GM12878 (cell line): ENCODE measurements at regions not wholly inside any gene's neighbourhood (a gene's known extent, or its start where the extent isn't known, plus 50 kb on each side); places are given as distances from the start of the nearest gene placed in this dataset.

Source experiments
- ATAC-seq: fragments of 200-7000 bp; cut with Tn5 transposase; 3 replicates; pipeline ENCODE4 v1.9.1; 2020; ENCODE audit warnings: mild to moderate bottlenecking, moderate library complexity
- BruUV-seq: library from RNA; stranded (reverse); fragments of 400-500 nt; replicated peaks from 2 replicates; lab custom pipeline; 2021; lab: Mats Ljungman, UMichigan
- CTCF ChIA-PET: fragments of 300-600 bp; sonication (Branson Sonifier 250); formaldehyde crosslinking; extraction: SDS; loops from one replicate; lab custom pipeline; 2021; ENCODE audit warnings: inconsistent platforms; lab: Yijun Ruan, JAX
- POLR2A ChIA-PET: fragments of 350-600 bp; formaldehyde crosslinking; extraction: SDS; loops from one replicate; lab custom pipeline; 2021; ENCODE audit warnings: inconsistent platforms; lab: Charles Lee
- RAD21 ChIA-PET: fragments of 300-600 bp; sonication (Branson Sonifier 250); formaldehyde crosslinking; loops from one replicate; lab custom pipeline; 2023; ENCODE audit warnings: antibody characterized with exemption; ENCODE audit not compliant: unreplicated experiment; lab: Charles Lee
- SMC1A ChIA-PET: fragments of 300-600 bp; sonication (Branson Sonifier 250); formaldehyde crosslinking; loops from one replicate; lab custom pipeline; 2023; ENCODE audit not compliant: unreplicated experiment, uncharacterized antibody; lab: Charles Lee
- DNase-seq: peaks from one replicate; pipeline ENCODE4 v3.0.0-alpha.2; 2011; ENCODE audit warnings: low read depth, low spot score
- FAIRE-seq: peaks from 3 replicates; lab custom pipeline; 2011; peaks lifted over from hg19 to GRCh38; lab: Jason Lieb, UNC
- H2AFZ ChIP-seq: 2 replicates; pipeline ENCODE4 v1.6.0; 2011; ENCODE audit warnings: low read depth, low read length, control low read depth; ENCODE audit not compliant: control insufficient read depth
- H3K27ac ChIP-seq: 2 replicates; pipeline ENCODE4 v1.5.1; 2011; ENCODE audit warnings: control low read depth; ENCODE audit not compliant: control insufficient read depth, insufficient read depth
- H3K27me3 ChIP-seq, 2 experiments: replicated peaks in 1 of 2; 2 replicates each; pipeline versions ENCODE4 v1.6.0 to v1.6.1; 2011; ENCODE audit warnings: low read length in 1 of 2; ENCODE audit not compliant: control insufficient read depth in 2 of 2, insufficient read depth in 2 of 2
- H3K36me3 ChIP-seq, 2 experiments: 2 replicates each; pipeline ENCODE4 v1.5.1; 2011; ENCODE audit warnings: low read length in 1 of 2; ENCODE audit not compliant: control insufficient read depth in 2 of 2, insufficient read depth in 2 of 2
- H3K4me1 ChIP-seq: 2 replicates; pipeline ENCODE4 v1.6.1; 2011; ENCODE audit warnings: mild to moderate bottlenecking, low read length, moderate library complexity, mixed read lengths; ENCODE audit not compliant: control insufficient read depth, insufficient read depth
- H3K4me2 ChIP-seq: 2 replicates; pipeline ENCODE4 v1.6.0; 2011; ENCODE audit warnings: control low read depth; ENCODE audit not compliant: control insufficient read depth, insufficient read depth
- H3K4me3 ChIP-seq: fragments of 200-600 bp; sonication (generic); 2 replicates; pipeline ENCODE4 v1.5.1; 2016
- H3K79me2 ChIP-seq: 2 replicates; pipeline ENCODE4 v1.6.0; 2011; ENCODE audit warnings: low read length; ENCODE audit not compliant: control insufficient read depth, insufficient read depth
- H3K9ac ChIP-seq: 2 replicates; pipeline ENCODE4 v1.8.0; 2011; ENCODE audit warnings: low read length, control low read depth, mixed read lengths; ENCODE audit not compliant: control insufficient read depth, insufficient read depth
- H3K9me3 ChIP-seq: replicated peaks from 3 replicates; pipeline ENCODE4 v1.5.1; 2011; ENCODE audit warnings: mild to moderate bottlenecking, low read length; ENCODE audit not compliant: control insufficient read depth, insufficient read depth
- H4K20me1 ChIP-seq: 2 replicates; pipeline ENCODE4 v1.6.0; 2011; ENCODE audit not compliant: control insufficient read depth, insufficient read depth
- CBX3 ChIP-seq: fragments of 200-600 bp; sonication (generic); IDR thresholded peaks from 2 replicates; pipeline ENCODE4 v1.6.1; 2016; ENCODE audit warnings: low read depth, borderline replicate concordance
- CEBPB ChIP-seq, 2 experiments: fragments of 150-350 bp in 1 of 2; IDR thresholded peaks; 2 replicates each; pipeline ENCODE4 v1.6.1; 2012 to 2014; ENCODE audit warnings: low read depth in 2 of 2, low read length in 2 of 2, borderline replicate concordance in 1 of 2, inconsistent platforms in 1 of 2
- CTCF ChIP-seq, 3 experiments: IDR thresholded peaks in 2 of 3; conservative IDR thresholded peaks in 1 of 3; 2 replicates each; pipeline ENCODE4 v1.5.1; 2011; ENCODE audit warnings: low read depth in 3 of 3, low read length in 3 of 3, mild to moderate bottlenecking in 3 of 3, control low read depth in 2 of 3, moderate library complexity in 2 of 3, inconsistent platforms in 1 of 3, mixed read lengths in 1 of 3; ENCODE audit not compliant: control insufficient read depth in 2 of 3, insufficient read depth in 1 of 3; ENCODE audit errors: extremely low read depth in 1 of 3
- FOXM1 ChIP-seq: IDR thresholded peaks from 2 replicates; pipeline ENCODE4 v1.6.1; 2012; ENCODE audit warnings: low read depth, mild to moderate bottlenecking, inconsistent platforms, low read length, moderate library complexity
- HDAC6 ChIP-seq: fragments of 200-600 bp; sonication (generic); IDR thresholded peaks from one replicate; pipeline ENCODE4 v1.8.0; 2017; ENCODE audit warnings: antibody characterized with exemption; ENCODE audit not compliant: unreplicated experiment
- MEF2A ChIP-seq: IDR thresholded peaks from 2 replicates; pipeline ENCODE4 v1.6.1; 2011; ENCODE audit warnings: low read depth, mild to moderate bottlenecking, low read length, moderate library complexity; ENCODE audit not compliant: insufficient read depth
- MYC ChIP-seq: IDR thresholded peaks from 2 replicates; pipeline ENCODE4 v1.6.1; 2011; ENCODE audit warnings: mild to moderate bottlenecking, low read length, moderate library complexity, inconsistent platforms; ENCODE audit not compliant: insufficient read depth, insufficient replicate concordance, insufficient read length, severe bottlenecking
- NR2C1 ChIP-seq: fragments of 450-650 bp; IDR thresholded peaks from 2 replicates; pipeline ENCODE4 v1.6.1; 2017; ENCODE audit warnings: antibody characterized with exemption, mild to moderate bottlenecking, moderate library complexity
- PAX5 ChIP-seq: IDR thresholded peaks from 2 replicates; pipeline ENCODE4 v1.6.1; 2011; ENCODE audit warnings: low read depth, low read length, borderline replicate concordance
- PAX8 ChIP-seq: fragments of 450-650 bp; IDR thresholded peaks from 2 replicates; pipeline ENCODE4 v1.6.1; 2017; ENCODE audit warnings: mild to moderate bottlenecking, moderate library complexity
- POLR2A ChIP-seq: IDR thresholded peaks from 2 replicates; pipeline ENCODE4 v1.6.1; 2011; ENCODE audit warnings: low read depth, mild to moderate bottlenecking, low read length
- POLR2AphosphoS5 ChIP-seq: IDR thresholded peaks from 2 replicates; pipeline ENCODE4 v1.6.1; 2011; ENCODE audit warnings: mild to moderate bottlenecking, low read length, inconsistent platforms
- POU2F2 ChIP-seq: IDR thresholded peaks from 3 replicates; pipeline ENCODE4 v1.6.1; 2011; ENCODE audit warnings: low read depth, mild to moderate bottlenecking, low read length, borderline replicate concordance
- SRF ChIP-seq, 2 experiments: IDR thresholded peaks; 2 replicates each; pipeline ENCODE4 v1.6.1; 2011; ENCODE audit warnings: low read depth in 2 of 2, low read length in 2 of 2, mild to moderate bottlenecking in 1 of 2, moderate library complexity in 1 of 2
- WRNIP1 ChIP-seq: IDR thresholded peaks from 2 replicates; pipeline ENCODE4 v1.6.1; 2011; ENCODE audit warnings: low read depth, low read length, improper control_type of control experiment, borderline replicate concordance
- ZBTB11 ChIP-seq: fragments of 450-650 bp; formaldehyde crosslinking; IDR thresholded peaks from 2 replicates; pipeline ENCODE4 v1.5.0; 2022; ENCODE audit warnings: mild to moderate bottlenecking, missing genetic modification characterization
- ZBTB40 ChIP-seq: fragments of 450-650 bp; IDR thresholded peaks from 2 replicates; pipeline ENCODE4 v1.6.1; 2016; ENCODE audit warnings: mild to moderate bottlenecking, moderate library complexity, borderline replicate concordance
- ZNF24 ChIP-seq: fragments of 450-650 bp; IDR thresholded peaks from 2 replicates; pipeline ENCODE4 v1.6.1; 2017; ENCODE audit warnings: antibody characterized with exemption, mild to moderate bottlenecking
- in situ Hi-C: fragments of 300-500 bp; cut with MboI; formaldehyde crosslinking; loops from 9 replicates; pipeline ENCODE4 v1.14.3; 2018; ENCODE audit warnings: mixed read lengths
- intact Hi-C: fragments of 100-400 bp; cut with micrococcal nuclease; formaldehyde crosslinking; loops from one replicate; pipeline ENCODE4 v1.14.2; 2022; ENCODE audit not compliant: unreplicated experiment

- ChIA-PET RAD21 (no interaction called here), CTCF (no interaction called here), POLR2A (no interaction called here), SMC1A (no interaction called here)
- no peak overlapping the region for H3K4me2 ChIP-seq
- H3K36me3 ChIP-seq = no peaks in the 10 kb centered on the region
- H3K79me2 ChIP-seq = no peaks in the 10 kb centered on the region
- intact Hi-C loops = no loop called here
- FAIRE-seq (no peak), DNase-seq (no peak), ATAC-seq (no peak)
- H3K4me3 ChIP-seq = no peak overlapping the region
- no peaks in the 10 kb centered on the region for H3K27me3 ChIP-seq
- no peaks in the 10 kb centered on the region for H3K9me3 ChIP-seq
- H3K4me1 ChIP-seq = no peaks in the 10 kb centered on the region
- H3K9ac ChIP-seq = no peak overlapping the region
- no peak overlapping the region for H2AFZ ChIP-seq
- H3K27ac ChIP-seq = no peak overlapping the region
- no TSS peak for BruUV-seq
- H4K20me1 ChIP-seq = no peaks in the 10 kb centered on the region
- in situ Hi-C loops = no loop called here
- no peak for TF ChIP-seq NR2C1
- no peak for TF ChIP-seq SRF (IDR thresholded peaks at IDR 0.05; ENCODE audit: low read depth in 2 of 2, low read length in 2 of 2)
- TF ChIP-seq CTCF (IDR thresholded peaks at IDR 0.05 in 2 of 3, conservative IDR thresholded peaks at IDR 0.05 in 1 of 3; ENCODE audit: control insufficient read depth in 2 of 3, extremely low read depth in 1 of 3, insufficient read depth in 1 of 3, low read depth in 3 of 3, low read length in 3 of 3) = no peak
- no peak for TF ChIP-seq ZBTB11
- no peak for TF ChIP-seq FOXM1
- TF ChIP-seq PAX8 = no peak
- TF ChIP-seq POU2F2 = no peak
- TF ChIP-seq POLR2AphosphoS5 = no peak
- TF ChIP-seq ZNF24 = no peak
- TF ChIP-seq WRNIP1 = no peak
- no peak for TF ChIP-seq CEBPB (IDR thresholded peaks at IDR 0.05; ENCODE audit: borderline replicate concordance in 1 of 2, low read depth in 2 of 2, low read length in 2 of 2)
- no peak for TF ChIP-seq ZBTB40
- no peak for TF ChIP-seq PAX5
- TF ChIP-seq CBX3 = no peak
- TF ChIP-seq MYC = no peak
- TF ChIP-seq POLR2A = no peak
- TF ChIP-seq MEF2A = no peak
- no peak for TF ChIP-seq HDAC6
Measured at GRCh38 chr5:4156889-4157288, 561.3 kb downstream of the IRX1 start.
